Glomerular visceral epithelial cell (primary cell): ENCODE measurements at regions not wholly inside any gene's neighbourhood (a gene's known extent, or its start where the extent isn't known, plus 50 kb on each side); places are given as distances from the start of the nearest gene placed in this dataset.
"Not testable (repeated sequence)": the region's sequence is repeated elsewhere in the genome, so short reads cannot be mapped to it uniquely, and the experiment has no call there.

Experiments
- DNase-seq: peaks from one replicate; pipeline ENCODE4 v3.0.0-alpha.2; 2016; ENCODE audit errors: extremely low spot score

DNA sequence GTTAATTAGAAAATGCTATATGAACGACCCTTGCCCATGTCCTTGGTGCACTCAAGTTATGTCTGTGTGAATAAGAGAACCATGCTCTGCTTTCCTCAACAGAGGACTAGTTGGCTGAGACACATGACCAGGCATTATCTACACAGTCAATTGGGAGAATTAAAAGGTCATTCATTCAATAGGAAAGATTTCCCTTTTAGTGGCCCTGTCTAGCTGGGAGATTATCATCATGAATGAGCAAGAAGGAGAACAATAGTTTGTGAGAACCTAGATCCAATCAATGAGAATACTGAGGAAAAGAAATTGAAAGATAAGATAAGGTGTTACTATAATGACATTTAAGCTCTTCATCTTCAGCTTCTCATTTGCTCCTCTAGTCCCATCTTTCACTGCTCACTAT, 1033.4 kb upstream of the LCORL start:
- DNase-seq, result no peak

DNA sequence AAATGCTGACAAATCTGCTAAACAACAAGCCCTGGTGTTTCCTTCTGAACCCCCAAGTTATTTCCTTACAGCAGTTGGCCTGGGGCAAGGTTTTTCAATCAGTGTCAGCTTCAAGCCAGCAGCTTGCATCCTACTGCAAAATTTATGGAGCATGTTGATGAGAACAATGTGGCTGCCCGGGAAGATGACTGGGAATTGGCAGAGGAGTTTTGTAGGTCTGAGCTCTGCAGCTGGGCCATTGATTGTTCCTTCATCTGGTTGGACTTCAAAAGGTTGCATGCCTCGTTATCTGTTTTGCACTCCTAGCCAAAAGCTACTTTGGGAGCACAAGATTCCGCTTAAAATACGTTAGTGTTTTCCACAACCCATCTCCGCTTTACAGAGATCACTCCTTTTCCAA, 1030.3 kb upstream of the LCORL start:
- DNase-seq, result no peak

DNA sequence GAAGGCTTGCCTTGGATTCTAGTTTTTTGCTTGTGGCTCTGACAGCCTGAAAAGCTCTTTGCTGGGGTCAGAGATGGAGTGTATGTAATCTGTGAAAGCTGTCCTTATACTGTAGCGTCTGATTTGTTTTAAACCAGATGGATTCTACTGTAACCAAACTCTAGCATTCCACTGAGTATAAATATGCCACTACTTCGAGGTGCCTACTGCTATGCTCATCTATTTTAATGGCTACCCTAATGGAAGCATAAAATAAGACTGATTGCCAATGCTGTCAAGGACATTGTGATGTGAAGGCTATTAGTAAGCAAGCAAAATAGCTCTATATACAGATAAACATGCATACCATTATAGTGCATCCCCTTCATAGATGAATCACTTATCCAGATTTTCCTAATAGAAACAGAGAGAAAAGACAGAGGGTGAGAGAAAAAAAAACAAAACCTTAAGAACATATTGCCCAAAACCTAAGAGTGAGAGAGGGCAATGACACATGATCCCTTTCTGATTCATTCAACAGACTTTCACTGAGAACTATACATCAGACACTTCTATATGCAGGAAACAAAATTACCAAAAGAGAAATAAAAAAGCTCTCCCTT, 1025.8 kb upstream of the LCORL start:
- no peak for DNase-seq

DNA sequence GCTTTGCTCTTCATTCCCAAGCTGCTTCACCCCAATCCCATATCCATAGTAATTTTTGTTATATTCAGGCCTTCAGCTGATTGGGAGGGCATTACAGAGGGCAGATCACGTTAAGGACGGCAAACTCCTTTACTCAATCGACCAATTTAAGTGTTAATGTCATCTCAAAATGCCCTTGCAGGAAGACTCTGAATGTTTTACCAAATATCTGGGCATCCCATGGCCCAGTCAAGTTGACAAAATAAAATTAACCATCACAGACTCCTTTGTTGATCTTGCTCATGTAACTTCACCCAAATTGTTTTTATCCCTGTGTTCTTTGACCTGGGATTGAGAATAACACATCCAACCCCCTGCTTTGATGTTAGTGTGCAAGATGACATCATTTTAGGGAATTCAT, 1018.3 kb upstream of the LCORL start:
- DNase-seq, result no peak

DNA sequence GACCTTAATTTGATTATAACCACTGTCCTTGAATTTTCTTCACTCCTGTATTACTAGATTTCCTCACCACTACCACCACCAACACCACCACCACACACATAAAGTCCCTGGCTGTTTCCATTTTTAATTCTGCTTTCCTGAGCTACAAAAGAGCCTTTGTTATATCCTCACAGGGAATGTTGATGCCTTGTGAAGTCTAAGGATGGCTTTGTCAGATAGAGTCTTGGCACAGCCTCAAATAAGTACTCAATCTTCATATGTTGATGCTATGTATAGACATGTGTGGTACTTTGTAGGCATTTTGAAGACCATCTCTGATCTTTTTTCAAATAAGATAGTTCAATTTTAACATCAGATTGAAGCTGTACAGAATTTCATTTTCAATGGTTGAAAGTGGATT, 1016.7 kb upstream of the LCORL start:
- no peak for DNase-seq

DNA sequence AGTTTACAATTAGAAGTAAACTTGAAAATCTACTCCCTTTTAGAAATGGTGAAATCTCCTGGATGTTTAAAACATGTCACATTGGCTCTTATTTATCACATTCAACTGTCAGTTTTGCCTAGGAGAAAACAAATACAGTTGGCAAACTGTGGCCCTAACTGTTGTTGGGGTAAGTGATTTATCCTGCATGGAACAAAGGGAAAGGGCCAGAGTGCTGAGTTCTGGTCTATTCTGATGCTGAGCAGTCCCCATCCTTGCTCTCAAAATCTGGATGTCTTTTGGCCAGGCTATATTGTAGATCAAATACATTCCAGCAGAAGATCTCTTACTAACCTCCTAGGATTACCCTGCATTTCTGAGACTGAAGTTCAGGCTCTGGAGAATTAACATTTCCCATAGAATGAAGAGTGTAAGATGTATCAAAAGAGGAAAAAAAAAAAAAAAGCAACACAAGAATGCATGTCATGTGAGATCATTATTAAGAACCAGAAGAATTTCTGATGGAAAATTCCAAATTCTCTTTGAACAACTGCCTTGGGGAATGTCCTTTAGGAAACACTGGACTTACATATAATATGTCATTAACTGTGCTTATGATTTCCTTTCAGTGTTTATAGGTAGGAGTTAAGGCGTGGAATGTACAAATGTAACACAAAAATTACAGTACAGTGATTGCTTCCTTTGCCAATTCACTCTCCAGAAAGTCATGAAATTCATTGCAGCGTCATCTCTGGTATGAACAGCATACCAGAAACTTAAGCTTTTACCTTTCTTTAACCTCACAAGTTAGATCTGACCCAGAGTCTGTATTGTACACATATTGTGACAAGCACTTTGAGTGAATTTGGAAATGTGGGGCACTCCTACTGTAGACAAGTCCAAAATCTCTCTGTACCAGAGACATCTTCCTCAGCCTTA, 1012.5 kb upstream of the LCORL start:
- no peak for DNase-seq

DNA sequence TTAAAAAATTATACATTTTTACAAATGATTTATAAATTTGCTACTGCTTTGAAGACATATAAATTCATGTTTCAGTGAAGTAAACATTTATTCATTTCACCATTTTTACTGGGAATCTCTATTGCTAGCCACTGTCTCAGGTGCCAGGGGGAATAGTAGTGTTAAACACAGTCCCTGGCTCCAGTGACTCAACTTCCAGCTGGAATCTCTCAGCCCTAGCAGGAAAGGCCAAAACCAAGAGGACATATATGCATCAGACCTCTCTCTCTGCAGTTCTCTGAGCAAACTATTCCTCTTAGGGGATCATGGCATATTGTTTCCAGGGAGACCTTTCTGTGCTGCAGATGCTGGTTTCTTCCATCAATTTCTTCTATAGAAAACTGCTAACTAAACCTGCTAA, 1009.0 kb upstream of the LCORL start:
- DNase-seq, result no peak

DNA sequence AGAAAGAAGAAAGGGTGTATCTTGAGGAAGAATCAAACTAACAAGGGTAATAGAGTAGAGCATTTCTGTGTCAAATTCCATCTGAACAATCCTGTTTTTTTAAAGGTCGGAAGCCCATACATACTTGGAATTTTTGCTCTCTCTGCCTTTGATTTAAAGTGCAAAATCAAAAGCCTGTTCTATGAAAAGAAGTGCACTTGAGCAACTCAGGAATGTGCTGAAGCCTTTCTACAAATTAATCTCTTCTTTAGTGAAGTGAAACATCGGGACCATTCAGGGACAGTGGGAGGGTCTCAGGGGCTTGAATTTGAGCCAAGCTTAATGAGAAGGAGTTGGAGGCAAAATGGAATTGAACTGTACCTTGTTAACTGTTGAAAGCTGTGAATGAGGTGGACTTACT, 1008.5 kb upstream of the LCORL start:
- DNase-seq, result no peak

DNA sequence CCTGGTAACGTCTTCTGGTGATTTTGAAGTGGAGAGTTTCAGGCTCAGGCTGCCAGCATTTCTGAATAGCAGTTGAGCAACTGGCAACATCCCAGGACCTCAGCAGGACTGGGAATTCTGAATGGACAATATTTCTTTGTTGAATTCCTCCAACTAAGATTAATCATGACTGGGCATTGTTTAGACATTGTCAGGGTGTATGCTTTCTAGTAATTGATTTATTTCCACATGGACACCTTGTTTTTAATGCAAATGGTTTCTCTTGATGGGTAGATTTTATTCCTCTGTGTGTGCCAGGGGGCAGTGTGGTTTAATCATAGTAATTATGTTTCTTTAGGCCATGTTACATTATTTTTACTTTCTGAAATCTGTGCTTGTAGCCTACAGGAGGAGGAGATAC, 1004.7 kb upstream of the LCORL start:
- DNase-seq, result no peak

DNA sequence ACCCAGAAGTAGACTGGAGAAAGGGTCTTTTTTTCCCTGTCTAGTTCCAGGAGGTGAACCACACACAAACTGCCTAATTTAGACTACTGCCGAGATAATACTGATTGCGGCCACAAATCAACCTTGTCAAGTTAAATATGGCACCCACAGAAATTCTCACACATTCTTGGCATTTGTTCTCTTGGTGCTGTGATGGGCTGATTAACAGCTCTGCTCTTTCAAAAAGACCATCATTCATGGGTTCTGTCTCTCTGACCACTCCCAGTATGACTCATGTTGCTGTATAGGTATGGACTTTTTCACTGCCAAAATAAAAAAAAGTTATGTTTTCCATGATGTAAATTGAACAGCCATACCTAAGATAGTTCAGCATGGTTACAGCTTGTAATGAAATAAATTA, 1003.5 kb upstream of the LCORL start:
- DNase-seq, result no peak

DNA sequence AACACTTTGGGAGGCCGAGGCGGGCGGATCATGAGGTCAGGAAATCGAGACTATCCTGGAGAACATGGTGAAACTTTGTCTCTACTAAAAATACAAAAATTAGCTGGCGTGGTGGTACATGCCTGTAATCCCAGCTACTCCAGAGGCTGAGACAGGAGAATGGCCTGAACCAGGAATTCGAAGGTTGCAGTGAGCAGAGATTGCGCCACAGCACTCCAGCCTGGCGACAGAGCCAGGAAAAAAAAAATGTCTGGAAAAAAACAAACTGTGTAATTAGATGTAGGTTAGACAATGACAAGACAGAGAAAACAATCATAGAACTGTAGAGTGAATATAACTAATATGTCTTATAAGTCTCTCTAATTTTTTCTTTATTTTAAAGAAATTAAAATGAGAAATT, 1002.5 kb upstream of the LCORL start:
- DNase-seq, result no peak

DNA sequence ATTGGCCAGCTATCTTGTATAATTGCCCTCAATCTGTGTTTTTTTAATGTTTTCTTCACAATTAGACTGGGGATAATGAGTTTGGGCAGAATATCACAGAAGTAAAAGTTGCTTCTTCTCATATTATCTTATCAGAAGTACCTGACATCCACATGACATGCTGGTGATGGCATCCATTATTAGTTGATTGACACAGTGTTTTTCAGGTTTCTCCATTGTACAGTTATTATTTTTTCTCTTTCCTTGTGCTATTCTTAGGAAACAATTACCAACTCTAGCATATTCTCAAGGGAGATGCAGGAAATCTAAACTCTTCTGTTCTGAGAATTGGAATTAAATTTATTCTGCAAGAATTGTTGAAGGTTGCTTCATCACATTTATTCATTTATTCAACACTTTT, 1000.1 kb upstream of the LCORL start:
- DNase-seq, result no peak

DNA sequence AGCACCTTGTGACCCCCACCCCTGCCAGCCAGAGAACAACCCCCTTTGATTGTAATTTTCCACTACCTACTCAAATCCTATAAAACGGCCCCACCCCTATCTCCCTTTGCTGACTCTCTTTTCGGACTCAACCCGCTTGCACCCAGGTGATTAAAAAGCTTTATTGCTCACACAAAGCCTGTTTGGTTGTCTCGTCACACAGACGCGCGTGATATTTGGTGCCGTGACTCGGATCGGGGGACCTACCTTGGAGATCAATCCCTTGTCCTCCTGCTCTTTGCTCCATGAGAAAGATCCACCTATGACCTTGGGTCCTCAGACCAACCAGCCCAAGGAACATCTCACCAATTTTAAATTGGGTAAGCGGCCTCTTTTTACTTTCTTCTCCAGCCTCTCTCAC, 995.0 kb upstream of the LCORL start:
- not testable (repeated sequence) for DNase-seq

DNA sequence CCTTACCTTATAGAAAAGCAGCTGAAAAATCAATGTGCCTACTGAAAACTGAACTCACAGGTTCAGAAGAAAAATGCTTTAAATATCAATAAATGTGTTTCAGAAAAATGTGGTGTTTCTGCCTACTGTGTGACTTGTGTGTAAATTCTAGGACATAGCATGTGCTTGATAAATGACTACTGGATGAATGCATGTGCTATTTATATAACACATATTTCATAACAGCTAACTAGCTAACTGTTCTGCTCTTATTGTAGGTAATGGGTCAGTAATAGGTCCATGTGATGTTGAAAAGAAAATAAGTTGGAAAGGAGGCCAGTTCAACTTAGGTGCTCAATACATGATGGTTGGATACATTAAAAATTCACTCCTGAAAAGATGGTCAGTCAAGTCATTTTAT, 993.0 kb upstream of the LCORL start:
- DNase-seq, result no peak

DNA sequence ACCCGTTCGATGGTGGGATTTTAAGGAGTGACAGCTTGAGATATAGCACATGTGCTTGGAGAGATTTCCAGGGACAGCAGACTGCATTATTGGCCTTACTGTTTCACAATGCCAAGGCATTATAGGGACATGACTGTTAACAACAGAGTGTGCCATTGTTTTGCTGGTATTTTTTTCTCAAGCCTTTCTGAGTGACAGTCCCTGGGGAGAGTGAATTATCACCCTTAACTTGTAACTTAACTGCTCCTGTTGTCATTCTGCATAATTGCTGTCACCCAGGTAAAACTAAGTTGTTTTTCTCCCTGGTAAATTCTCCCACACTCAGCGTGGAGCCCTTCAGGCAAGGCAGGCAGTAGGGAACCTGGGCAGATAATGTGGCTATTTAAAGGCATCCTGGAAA, 989.2 kb upstream of the LCORL start:
- no peak for DNase-seq

DNA sequence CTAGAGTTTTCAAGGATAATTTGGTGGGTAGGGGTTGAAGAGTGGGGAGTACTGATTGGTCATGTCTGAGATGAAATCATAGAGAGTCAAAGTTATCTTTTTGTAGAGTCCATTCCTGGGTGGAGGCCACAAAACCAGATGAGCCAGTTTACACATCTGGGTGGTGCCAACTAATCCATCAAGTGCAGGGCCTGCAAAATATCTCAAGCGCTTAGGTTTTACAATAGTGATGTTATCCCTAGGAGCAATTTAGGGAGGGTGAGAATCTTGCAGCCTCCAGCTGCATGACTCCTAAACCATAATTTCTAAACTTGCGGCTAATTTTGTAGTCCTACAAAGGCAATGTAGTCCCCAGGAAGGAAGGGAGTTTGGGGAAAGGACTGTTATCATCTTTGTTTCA, 988.3 kb upstream of the LCORL start:
- no peak for DNase-seq

DNA sequence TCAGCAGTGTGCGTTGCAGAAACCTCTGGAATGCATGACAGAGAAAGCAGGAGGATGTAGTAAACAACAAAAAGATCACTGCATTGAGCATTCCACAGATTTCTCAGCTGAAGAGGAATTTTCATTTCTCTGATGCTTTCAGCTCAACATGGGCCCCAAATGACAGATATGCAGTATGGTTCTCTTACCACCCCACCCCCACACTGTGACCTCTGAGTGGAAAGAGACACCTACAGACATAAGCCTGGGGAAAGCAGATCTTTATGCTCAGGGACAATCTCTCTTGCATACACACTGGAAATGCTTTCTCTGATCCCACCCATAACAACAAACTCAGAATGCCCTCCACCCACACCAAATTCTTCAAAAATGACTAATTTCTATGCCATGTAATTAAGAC, 983.7 kb upstream of the LCORL start:
- DNase-seq, result peak; percentile 2

DNA sequence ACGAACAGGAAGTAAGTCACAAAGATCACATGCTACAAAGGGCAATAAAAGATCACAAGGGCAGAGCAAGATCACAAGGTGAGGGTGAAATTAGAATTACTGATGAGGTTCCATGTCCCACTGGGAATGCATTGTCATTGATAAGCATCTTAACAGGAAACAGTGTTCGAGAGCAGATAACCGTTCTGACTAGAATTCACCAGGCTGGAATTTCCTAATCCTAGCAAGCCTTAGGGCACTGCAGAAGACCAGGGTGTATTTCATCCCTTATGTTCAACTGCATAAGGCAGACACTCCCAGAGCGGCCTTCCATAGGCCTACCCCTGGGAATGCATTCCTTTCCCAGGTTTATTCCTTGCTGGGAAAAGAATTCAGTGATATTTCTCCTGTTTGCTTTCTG, 980.6 kb upstream of the LCORL start:
- no peak for DNase-seq

DNA sequence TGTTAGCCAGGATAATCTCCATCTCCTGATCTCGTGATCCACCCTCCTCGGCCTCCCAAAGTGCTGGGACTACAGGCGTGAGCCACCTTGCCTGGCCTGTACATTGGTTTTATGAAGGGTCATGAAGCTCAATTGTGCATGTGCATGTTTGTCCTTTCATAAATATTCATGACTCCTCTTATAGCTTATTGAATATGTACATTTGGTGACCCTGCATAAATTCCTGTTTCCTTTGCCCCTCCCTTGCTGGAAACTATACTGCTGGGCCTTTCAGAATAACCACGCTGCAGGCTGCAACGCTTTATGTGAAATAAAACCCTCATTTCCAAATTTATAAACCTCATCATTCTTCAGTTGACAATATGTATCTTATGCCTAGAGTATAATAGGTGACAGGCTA, 978.0 kb upstream of the LCORL start:
- no peak for DNase-seq

DNA sequence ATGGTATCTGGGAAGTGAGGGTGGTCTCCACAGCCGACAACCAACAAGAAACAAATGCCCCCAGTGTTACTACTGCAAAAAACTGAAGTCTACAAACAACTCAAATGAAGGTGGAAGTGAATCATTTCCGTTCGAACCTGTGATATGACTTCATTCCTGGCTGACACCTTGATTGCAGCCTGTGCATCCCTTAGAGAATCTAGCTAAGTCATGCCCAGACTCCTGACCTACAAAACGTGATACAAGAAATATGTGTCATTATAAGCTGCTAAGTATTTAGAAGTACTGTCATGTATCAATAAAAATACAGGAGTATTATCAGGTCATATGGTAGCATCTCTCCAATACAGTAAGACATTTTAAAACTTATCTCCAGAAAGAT, 959.7 kb upstream of the LCORL start:
- DNase-seq, result no peak

DNA sequence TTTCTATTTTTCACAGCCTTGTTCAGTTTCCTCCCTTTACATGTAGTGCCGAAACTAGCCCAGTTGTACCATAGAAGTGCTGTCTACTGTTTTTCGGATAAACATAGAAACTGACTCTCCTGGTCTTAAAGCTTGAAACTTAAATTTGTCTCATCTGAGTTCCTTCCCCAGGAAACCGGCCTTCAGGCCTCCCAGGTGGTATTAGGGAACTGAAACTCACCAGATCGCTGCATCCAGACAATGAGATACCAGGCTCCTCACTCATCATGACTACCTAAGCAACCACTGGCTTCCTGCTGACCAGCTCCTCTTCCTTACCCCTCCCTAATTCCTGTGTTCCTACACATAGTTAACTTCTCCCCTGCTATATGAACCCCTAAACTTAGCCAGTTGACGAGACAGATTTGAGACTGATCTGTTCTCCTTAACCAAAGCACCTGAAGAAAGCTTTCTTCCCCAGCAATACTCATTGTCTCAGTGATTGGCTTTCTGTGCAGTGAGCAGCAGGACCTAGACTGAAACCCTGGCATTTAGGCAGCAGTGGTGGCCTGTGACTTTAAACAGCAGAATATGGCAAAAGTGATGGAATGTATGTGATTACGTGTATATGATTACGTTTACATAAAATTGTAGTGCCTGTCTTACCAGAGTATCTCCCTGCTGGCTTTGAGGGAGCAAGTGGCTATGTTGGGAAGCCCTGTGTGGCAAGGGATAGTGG, 959.1 kb upstream of the LCORL start:
- DNase-seq, result no peak

DNA sequence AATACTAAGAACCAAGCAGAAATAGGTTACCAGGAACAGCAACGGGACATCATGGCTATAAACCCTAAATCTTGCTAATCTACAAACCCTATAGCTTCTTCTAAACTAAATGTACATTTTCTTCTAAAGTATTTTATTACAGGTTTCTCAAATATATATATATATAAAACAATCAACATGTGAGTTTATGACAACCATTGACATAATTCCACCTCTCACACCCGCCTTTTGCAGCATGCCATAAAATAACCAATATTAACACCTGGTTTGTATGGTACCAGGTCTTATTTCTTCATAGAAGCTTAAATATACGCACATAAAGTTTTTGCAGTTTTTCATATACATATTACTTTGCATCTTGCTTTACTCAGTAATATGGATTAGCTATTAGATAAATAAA, 955.3 kb upstream of the LCORL start:
- DNase-seq, result no peak
